Neural cell (in vitro differentiated cells): ENCODE measurements at regions not wholly inside any gene's neighbourhood (a gene's known extent, or its start where the extent isn't known, plus 50 kb on each side); places are given as distances from the start of the nearest gene placed in this dataset.

ENCODE experiments used
- EZH2 ChIP-seq: fragments of 200-600, 300-800 bp; shearing (Covaris generic), sonication (generic); IDR thresholded peaks from 2 replicates; pipeline ENCODE4 v1.6.1; 2014; ENCODE audit warnings: antibody characterized with exemption, low read length, borderline replicate concordance, mild to moderate bottlenecking; ENCODE audit not compliant: insufficient read depth, poor library complexity, severe bottlenecking
- TAF1 ChIP-seq: IDR thresholded peaks from 2 replicates; pipeline ENCODE4 v1.6.1; 2012; ENCODE audit warnings: low read depth
- TF ChIP-seq, protein P1 (sequence below): fragments of 450-650 bp; IDR thresholded peaks from 2 replicates; pipeline ENCODE4 v1.5.1; 2014; ENCODE audit warnings: antibody characterized with exemption, mild to moderate bottlenecking, moderate library complexity; ENCODE audit not compliant: poor library complexity, severe bottlenecking

DNA sequence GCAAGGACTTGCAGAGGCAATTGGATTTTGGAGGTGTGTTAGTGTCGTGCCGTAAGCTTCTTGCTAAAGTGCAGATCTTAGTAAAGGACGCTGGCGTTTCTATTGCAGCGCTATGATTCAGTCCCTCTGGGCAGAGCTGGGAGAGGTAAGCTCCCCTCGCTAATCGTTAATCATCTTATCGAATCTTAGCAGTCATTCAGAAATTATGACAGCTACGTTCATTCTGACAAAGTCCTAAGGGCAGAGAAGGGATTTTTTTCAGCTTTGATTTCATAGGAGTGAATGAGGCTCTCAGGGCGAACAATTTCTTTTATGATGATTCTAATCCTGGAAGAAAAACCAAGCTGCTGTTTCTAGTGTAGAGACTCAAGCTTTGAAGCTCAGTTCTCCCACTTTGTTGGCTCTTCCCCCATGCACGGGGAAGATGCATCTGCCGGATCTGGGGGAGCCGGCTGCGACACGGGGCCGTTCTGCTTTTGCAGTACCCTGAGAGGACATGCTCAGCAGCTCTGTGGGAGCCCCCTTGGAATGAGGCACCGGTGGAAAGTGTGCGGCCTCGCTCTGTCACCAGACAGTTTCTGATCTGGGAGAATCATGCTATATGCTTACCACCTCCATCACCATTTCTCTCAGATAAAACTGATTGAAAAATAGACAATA, 79.1 kb upstream of the SLC22A23 start:
- TF ChIP-seq EZH2 (no peak), TAF1 (no peak)
- TF ChIP-seq, protein P1, sequence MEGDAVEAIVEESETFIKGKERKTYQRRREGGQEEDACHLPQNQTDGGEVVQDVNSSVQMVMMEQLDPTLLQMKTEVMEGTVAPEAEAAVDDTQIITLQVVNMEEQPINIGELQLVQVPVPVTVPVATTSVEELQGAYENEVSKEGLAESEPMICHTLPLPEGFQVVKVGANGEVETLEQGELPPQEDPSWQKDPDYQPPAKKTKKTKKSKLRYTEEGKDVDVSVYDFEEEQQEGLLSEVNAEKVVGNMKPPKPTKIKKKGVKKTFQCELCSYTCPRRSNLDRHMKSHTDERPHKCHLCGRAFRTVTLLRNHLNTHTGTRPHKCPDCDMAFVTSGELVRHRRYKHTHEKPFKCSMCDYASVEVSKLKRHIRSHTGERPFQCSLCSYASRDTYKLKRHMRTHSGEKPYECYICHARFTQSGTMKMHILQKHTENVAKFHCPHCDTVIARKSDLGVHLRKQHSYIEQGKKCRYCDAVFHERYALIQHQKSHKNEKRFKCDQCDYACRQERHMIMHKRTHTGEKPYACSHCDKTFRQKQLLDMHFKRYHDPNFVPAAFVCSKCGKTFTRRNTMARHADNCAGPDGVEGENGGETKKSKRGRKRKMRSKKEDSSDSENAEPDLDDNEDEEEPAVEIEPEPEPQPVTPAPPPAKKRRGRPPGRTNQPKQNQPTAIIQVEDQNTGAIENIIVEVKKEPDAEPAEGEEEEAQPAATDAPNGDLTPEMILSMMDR: no peak
